Osteoblast (primary cell): ENCODE measurements at regions not wholly inside any gene's neighbourhood (a gene's known extent, or its start where the extent isn't known, plus 50 kb on each side); places are given as distances from the start of the nearest gene placed in this dataset.
"Not testable (repeated sequence)": the region's sequence is repeated elsewhere in the genome, so short reads cannot be mapped to it uniquely, and the experiment has no call there.

Experiments
- DNase-seq: peaks from one replicate; pipeline ENCODE4 v3.0.0; 2011; ENCODE audit warnings: low spot score, mixed read lengths; ENCODE audit not compliant: insufficient read length; ENCODE audit errors: missing footprints
- H2AFZ ChIP-seq: 2 replicates; pipeline ENCODE4 v1.6.0; 2011; ENCODE audit warnings: mild to moderate bottlenecking, low read length
- H3K27ac ChIP-seq: 2 replicates; pipeline ENCODE4 v1.5.1; 2011; ENCODE audit warnings: mild to moderate bottlenecking, low read depth, low read length, moderate library complexity
- H3K27me3 ChIP-seq: 2 replicates; pipeline ENCODE4 v1.6.0; 2012; ENCODE audit warnings: mild to moderate bottlenecking, control low read depth, inconsistent platforms, low read length, moderate library complexity; ENCODE audit not compliant: insufficient read depth
- H3K36me3 ChIP-seq: 2 replicates; pipeline ENCODE4 v1.5.1; 2011; ENCODE audit warnings: mild to moderate bottlenecking, low read length, control low read depth, moderate library complexity; ENCODE audit not compliant: insufficient read depth
- H3K4me1 ChIP-seq: 2 replicates; pipeline ENCODE4 v1.5.1; 2011; ENCODE audit warnings: mild to moderate bottlenecking, low read length, control low read depth, moderate library complexity; ENCODE audit not compliant: insufficient read depth
- H3K4me2 ChIP-seq: 2 replicates; pipeline ENCODE4 v1.6.0; 2011; ENCODE audit warnings: mild to moderate bottlenecking, low read length; ENCODE audit not compliant: insufficient read depth
- H3K4me3 ChIP-seq: fragments of 200-600 bp; sonication (generic); 3 replicates; pipeline ENCODE4 v1.5.1; 2012; ENCODE audit warnings: mild to moderate bottlenecking, low read length, inconsistent platforms; ENCODE audit not compliant: insufficient read depth
- H3K79me2 ChIP-seq: 2 replicates; pipeline ENCODE4 v1.6.0; 2012; ENCODE audit warnings: mild to moderate bottlenecking, low read length, control low read depth, inconsistent platforms; ENCODE audit not compliant: insufficient read depth
- H3K9me3 ChIP-seq: 2 replicates; pipeline ENCODE4 v1.5.1; 2011; ENCODE audit warnings: low read depth, low read length, control low read depth
- H4K20me1 ChIP-seq: 2 replicates; pipeline ENCODE4 v1.6.0; 2012; ENCODE audit warnings: mild to moderate bottlenecking, low read length, control low read depth; ENCODE audit not compliant: insufficient read depth
- CTCF ChIP-seq: IDR thresholded peaks from 2 replicates; pipeline ENCODE4 v1.5.1; 2011; ENCODE audit warnings: mild to moderate bottlenecking, low read depth, low read length, moderate library complexity; ENCODE audit errors: extremely low read depth

- no peak overlapping the region for H2AFZ ChIP-seq
- no peaks in the 10 kb centered on the region for H3K4me1 ChIP-seq
- H3K9me3 ChIP-seq: no peaks in the 10 kb centered on the region
- no peaks in the 10 kb centered on the region for H3K36me3 ChIP-seq
- no peaks in the 10 kb centered on the region for H3K79me2 ChIP-seq
- no peak for DNase-seq
- H3K4me2 ChIP-seq: no peak overlapping the region
- no peak for TF ChIP-seq CTCF
- no peak overlapping the region for H3K4me3 ChIP-seq
- no peaks in the 10 kb centered on the region for H4K20me1 ChIP-seq
- H3K27ac ChIP-seq: no peak overlapping the region
- H3K27me3 ChIP-seq: peaks cover 4% of the 10 kb centered on the region
Observed at GRCh38 chr15:81062937-81063336, 62.2 kb downstream of the TLNRD1 start.

GRCh38 chr15:81064253-81064652 is 63.5 kb downstream of the TLNRD1 start:
- Histone ChIP-seq H3K4me2 (no peak overlapping the region), H3K4me1 (no peaks in the 10 kb centered on the region), H3K27me3 (peaks cover 4% of the 10 kb centered on the region), H3K4me3 (no peak overlapping the region), H3K79me2 (no peaks in the 10 kb centered on the region), H3K27ac (no peak overlapping the region), H3K9me3 (no peaks in the 10 kb centered on the region), H2AFZ (no peak overlapping the region), H3K36me3 (no peaks in the 10 kb centered on the region), H4K20me1 (no peaks in the 10 kb centered on the region)
- DNase-seq: no peak
- no peak for TF ChIP-seq CTCF

DNA sequence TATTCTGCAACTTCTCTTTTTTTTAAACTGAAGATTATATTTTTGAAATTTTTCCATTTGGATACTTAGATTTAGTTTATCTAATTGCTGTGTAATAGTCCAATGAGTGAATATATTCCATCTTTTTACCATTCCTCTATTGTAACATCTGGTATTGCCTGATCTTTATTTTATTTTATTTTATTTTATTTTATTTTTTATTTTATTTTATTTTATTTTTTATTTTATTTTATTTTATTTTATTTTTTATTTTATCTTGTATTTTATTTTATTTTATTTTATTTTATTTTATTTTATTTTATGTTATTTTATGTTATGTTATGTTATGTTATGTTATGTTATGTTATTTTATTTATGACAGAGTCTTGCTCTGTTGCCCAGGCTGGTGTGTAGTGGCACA is 66.5 kb upstream of the CFAP161 start:
- H3K79me2 ChIP-seq, H3K27ac ChIP-seq, H3K4me3 ChIP-seq, H3K36me3 ChIP-seq, H3K27me3 ChIP-seq, H3K4me1 ChIP-seq, H4K20me1 ChIP-seq, DNase-seq, H2AFZ ChIP-seq, H3K9me3 ChIP-seq, H3K4me2 ChIP-seq: not testable (repeated sequence)

DNA sequence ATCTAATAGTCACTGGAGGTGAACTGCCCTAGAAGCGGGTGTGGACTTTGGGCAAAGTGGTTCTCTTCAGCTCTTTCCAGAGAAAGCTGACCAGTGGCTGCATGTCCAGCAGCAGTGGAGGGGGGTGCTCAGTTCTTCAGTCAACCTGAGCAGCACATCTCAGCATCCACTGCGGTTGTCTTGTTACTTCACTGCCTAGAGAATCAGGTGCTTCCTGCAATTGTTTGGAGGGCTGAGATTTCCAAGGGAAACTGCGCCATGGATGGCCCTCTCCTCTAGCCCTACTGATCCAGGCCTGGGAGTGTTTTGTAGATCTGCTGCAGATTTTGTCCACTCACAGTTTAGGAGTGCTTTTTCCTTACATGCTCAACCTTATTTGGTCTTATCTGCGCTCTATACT is 65.6 kb upstream of the CFAP161 start:
- H3K4me2 ChIP-seq: no peak overlapping the region
- no peaks in the 10 kb centered on the region for H3K79me2 ChIP-seq
- H3K27ac ChIP-seq: no peak overlapping the region
- H3K36me3 ChIP-seq: no peaks in the 10 kb centered on the region
- H4K20me1 ChIP-seq: no peaks in the 10 kb centered on the region
- TF ChIP-seq CTCF: no peak
- H2AFZ ChIP-seq: no peak overlapping the region
- DNase-seq: no peak
- no peak overlapping the region for H3K4me3 ChIP-seq
- no peaks in the 10 kb centered on the region for H3K9me3 ChIP-seq
- H3K4me1 ChIP-seq: peaks cover 3% of the 10 kb centered on the region
- no peaks in the 10 kb centered on the region for H3K27me3 ChIP-seq

GRCh38 chr15:81069356-81069755 is 64.7 kb upstream of the CFAP161 start:
- H3K4me1 ChIP-seq: peaks cover 3% of the 10 kb centered on the region
- TF ChIP-seq CTCF: no peak
- no peaks in the 10 kb centered on the region for H4K20me1 ChIP-seq
- no peak for DNase-seq
- no peak overlapping the region for H3K27ac ChIP-seq
- H3K79me2 ChIP-seq: no peaks in the 10 kb centered on the region
- H2AFZ ChIP-seq: no peak overlapping the region
- H3K36me3 ChIP-seq: no peaks in the 10 kb centered on the region
- no peak overlapping the region for H3K4me3 ChIP-seq
- no peaks in the 10 kb centered on the region for H3K27me3 ChIP-seq
- H3K9me3 ChIP-seq: no peaks in the 10 kb centered on the region
- H3K4me2 ChIP-seq: no peak overlapping the region
